ENCODE measurements at regions not wholly inside any gene's neighbourhood (a gene's known extent, or its start where the extent isn't known, plus 50 kb on each side); places are given as distances from the start of the nearest gene placed in this dataset.

DNA sequence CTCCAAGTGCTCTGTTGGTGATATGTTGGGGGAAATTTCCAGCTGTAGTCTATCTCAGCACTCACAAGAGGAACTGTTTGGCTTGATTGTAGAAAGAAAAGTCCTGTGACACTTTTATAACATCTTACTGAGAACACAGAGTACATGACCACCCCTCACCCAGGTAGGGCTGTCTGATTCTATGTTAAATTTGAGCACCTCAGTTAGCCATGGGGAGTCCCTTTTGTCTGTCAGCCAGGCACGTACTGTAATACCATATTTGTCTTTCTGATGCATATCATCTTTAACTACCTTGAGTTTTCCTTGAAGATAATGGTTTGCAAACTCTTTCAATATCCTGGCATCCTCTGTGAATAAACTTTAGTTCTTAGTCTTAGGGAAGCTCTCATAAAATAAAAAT, 164.5 kb downstream of the IZUMO3 start:
- DNase-seq (ENCODE audit: low read depth) = no peak
- TF ChIP-seq, protein P1, sequence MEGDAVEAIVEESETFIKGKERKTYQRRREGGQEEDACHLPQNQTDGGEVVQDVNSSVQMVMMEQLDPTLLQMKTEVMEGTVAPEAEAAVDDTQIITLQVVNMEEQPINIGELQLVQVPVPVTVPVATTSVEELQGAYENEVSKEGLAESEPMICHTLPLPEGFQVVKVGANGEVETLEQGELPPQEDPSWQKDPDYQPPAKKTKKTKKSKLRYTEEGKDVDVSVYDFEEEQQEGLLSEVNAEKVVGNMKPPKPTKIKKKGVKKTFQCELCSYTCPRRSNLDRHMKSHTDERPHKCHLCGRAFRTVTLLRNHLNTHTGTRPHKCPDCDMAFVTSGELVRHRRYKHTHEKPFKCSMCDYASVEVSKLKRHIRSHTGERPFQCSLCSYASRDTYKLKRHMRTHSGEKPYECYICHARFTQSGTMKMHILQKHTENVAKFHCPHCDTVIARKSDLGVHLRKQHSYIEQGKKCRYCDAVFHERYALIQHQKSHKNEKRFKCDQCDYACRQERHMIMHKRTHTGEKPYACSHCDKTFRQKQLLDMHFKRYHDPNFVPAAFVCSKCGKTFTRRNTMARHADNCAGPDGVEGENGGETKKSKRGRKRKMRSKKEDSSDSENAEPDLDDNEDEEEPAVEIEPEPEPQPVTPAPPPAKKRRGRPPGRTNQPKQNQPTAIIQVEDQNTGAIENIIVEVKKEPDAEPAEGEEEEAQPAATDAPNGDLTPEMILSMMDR (IDR thresholded peaks at IDR 0.05; ENCODE audit: insufficient read depth, low read length) = no peak
- H3K4me3 ChIP-seq (ENCODE audit: low read depth, low read length) = no peak overlapping the region

DNA sequence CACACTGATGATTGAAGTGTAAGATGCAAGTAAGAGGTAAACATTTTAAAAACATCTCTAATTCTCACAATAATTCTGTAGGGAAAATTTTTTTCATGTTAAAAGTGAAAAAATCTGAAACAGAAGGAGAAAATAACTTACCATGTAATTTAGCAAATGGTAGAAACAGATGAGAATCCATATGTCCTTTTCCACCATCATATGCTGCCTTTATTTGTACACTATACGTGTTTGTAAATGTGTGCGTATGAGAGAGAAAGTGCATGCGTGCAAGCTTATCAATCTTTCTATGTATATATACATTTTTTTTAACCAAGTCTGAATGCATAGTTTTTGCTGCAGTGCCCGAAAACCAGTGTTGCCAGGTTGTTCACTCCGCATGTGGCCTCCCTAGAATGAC, 186.7 kb downstream of the IZUMO3 start:
- DNase-seq (ENCODE audit: low read depth) = no peak
- no peak overlapping the region for H3K4me3 ChIP-seq (ENCODE audit: low read depth, low read length)
- TF ChIP-seq, protein P1 (IDR thresholded peaks at IDR 0.05; ENCODE audit: insufficient read depth, low read length) = no peak

DNA sequence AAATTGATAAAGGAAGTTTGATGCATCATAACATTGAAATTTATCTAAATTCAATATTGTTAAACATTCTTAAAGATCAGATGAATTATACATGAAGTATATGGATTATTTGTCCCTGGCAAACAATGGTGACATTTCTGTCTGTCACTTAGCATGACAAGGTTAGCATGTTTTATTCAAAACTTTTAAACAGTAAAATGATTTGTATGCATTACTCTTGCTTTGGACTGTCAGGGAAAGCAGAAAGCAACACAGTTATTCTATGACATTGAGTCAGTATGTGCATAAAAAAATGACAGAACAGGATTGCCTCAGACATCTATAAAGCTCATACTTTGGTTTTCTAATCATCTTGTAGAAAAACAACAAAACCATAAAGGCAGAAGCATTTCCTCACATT, 193.7 kb downstream of the IZUMO3 start:
- no peak overlapping the region for H3K4me3 ChIP-seq (ENCODE audit: low read depth, low read length)
- no peak for DNase-seq (ENCODE audit: low read depth)
- TF ChIP-seq, protein P1 (IDR thresholded peaks at IDR 0.05; ENCODE audit: insufficient read depth, low read length) = no peak

DNA sequence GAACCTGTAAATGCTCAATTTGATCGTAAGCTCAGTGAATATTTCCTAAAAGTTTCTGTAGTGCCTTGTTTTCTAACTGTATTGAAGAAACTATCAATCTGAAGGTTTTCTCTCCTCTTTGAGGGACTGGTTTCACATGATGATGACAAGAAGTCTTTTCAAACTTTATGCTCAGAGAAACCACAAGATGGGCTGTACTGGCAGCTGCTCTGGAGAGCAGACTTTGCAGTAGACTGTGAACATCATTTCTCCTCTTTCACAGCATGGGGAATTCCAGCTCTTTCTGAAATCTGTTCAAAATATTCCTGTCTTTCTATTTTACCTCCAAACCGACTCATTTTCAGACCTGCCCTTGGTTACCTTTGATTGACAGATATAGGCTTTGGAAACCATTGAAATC, 194.4 kb downstream of the IZUMO3 start:
- TF ChIP-seq, protein P1 (IDR thresholded peaks at IDR 0.05; ENCODE audit: insufficient read depth, low read length) = no peak
- DNase-seq (ENCODE audit: low read depth) = no peak
- H3K4me3 ChIP-seq (ENCODE audit: low read depth, low read length) = no peak overlapping the region

DNA sequence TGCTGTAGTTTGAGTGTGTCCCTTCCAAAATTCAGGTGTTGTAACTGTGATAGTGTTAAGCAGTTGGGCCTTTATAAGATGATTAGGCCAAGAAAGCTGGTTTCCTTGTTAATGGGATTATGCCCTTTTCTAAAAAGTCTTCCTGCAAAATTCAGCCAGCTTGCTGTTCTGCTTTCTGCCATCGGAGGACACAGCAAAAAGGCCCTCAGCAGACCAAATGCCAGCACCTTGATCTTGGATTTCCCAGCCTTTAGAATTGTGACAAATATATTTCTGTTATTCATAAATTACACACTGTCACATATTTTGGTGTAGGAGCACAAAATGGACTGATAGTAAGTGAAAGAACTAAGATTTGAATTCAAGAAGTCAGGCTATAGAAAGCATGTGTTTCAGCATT, 203.2 kb downstream of the IZUMO3 start:
- DNase-seq (ENCODE audit: low read depth) = no peak
- H3K4me3 ChIP-seq (ENCODE audit: low read depth, low read length) = no peak overlapping the region
- TF ChIP-seq, protein P1 (IDR thresholded peaks at IDR 0.05; ENCODE audit: insufficient read depth, low read length) = no peak

DNA sequence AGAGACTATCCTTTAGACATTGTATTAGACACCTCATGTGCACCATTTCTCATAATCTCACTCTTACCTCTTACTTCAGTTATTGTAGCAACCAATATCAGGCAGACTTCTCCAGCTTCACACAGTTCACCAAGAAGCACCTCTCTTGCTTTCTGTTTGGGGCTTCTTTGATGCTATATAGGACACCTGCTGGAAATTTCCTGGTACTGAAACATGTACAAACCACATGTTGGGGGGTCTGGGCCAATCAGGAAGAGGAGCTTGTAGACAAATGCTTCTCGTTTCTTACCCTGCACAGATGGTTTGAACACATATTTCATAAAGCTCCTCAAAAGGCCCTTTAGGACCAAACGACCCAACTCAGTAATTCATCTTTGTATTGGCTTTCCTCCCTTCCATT, 212.1 kb downstream of the IZUMO3 start:
- TF ChIP-seq, protein P1 (IDR thresholded peaks at IDR 0.05; ENCODE audit: insufficient read depth, low read length) = no peak
- no peak overlapping the region for H3K4me3 ChIP-seq (ENCODE audit: low read depth, low read length)
- no peak for DNase-seq (ENCODE audit: low read depth)

DNA sequence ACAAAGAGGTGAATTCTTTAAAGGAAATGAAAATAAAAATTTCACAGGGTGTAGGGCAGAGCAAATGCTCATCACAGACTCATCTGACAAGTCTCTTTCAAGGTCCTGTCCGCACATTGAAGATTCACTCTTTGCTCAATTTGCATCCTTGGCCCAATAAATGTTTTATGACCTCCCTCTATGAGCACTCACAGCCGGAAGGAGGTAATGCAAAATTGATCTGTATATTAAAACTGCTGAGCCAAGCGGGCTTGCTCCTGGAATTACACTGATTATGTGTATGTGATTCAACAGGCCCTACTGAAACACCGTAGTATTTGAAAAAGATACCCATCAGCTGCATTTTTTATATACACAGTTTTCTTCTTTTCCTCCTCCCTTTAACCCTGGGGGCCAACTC, 246.8 kb downstream of the IZUMO3 start:
- no peak for DNase-seq (ENCODE audit: low read depth)
- TF ChIP-seq, protein P1 (IDR thresholded peaks at IDR 0.05; ENCODE audit: insufficient read depth, low read length) = no peak
- H3K4me3 ChIP-seq (ENCODE audit: low read depth, low read length) = no peak overlapping the region
